Osteoblast (primary cell): ENCODE measurements at regions not wholly inside any gene's neighbourhood (a gene's known extent, or its start where the extent isn't known, plus 50 kb on each side); places are given as distances from the start of the nearest gene placed in this dataset.

Experiments
- DNase-seq: peaks from one replicate; pipeline ENCODE4 v3.0.0; 2011; ENCODE audit warnings: low spot score, mixed read lengths; ENCODE audit not compliant: insufficient read length; ENCODE audit errors: missing footprints
- H2AFZ ChIP-seq: 2 replicates; pipeline ENCODE4 v1.6.0; 2011; ENCODE audit warnings: mild to moderate bottlenecking, low read length
- H3K27ac ChIP-seq: 2 replicates; pipeline ENCODE4 v1.5.1; 2011; ENCODE audit warnings: mild to moderate bottlenecking, low read depth, low read length, moderate library complexity
- H3K27me3 ChIP-seq: 2 replicates; pipeline ENCODE4 v1.6.0; 2012; ENCODE audit warnings: mild to moderate bottlenecking, control low read depth, inconsistent platforms, low read length, moderate library complexity; ENCODE audit not compliant: insufficient read depth
- H3K36me3 ChIP-seq: 2 replicates; pipeline ENCODE4 v1.5.1; 2011; ENCODE audit warnings: mild to moderate bottlenecking, low read length, control low read depth, moderate library complexity; ENCODE audit not compliant: insufficient read depth
- H3K4me1 ChIP-seq: 2 replicates; pipeline ENCODE4 v1.5.1; 2011; ENCODE audit warnings: mild to moderate bottlenecking, low read length, control low read depth, moderate library complexity; ENCODE audit not compliant: insufficient read depth
- H3K4me2 ChIP-seq: 2 replicates; pipeline ENCODE4 v1.6.0; 2011; ENCODE audit warnings: mild to moderate bottlenecking, low read length; ENCODE audit not compliant: insufficient read depth
- H3K4me3 ChIP-seq: fragments of 200-600 bp; sonication (generic); 3 replicates; pipeline ENCODE4 v1.5.1; 2012; ENCODE audit warnings: mild to moderate bottlenecking, low read length, inconsistent platforms; ENCODE audit not compliant: insufficient read depth
- H3K79me2 ChIP-seq: 2 replicates; pipeline ENCODE4 v1.6.0; 2012; ENCODE audit warnings: mild to moderate bottlenecking, low read length, control low read depth, inconsistent platforms; ENCODE audit not compliant: insufficient read depth
- H3K9me3 ChIP-seq: 2 replicates; pipeline ENCODE4 v1.5.1; 2011; ENCODE audit warnings: low read depth, low read length, control low read depth
- H4K20me1 ChIP-seq: 2 replicates; pipeline ENCODE4 v1.6.0; 2012; ENCODE audit warnings: mild to moderate bottlenecking, low read length, control low read depth; ENCODE audit not compliant: insufficient read depth
- TF ChIP-seq, protein P1 (sequence below): IDR thresholded peaks from 2 replicates; pipeline ENCODE4 v1.5.1; 2011; ENCODE audit warnings: mild to moderate bottlenecking, low read depth, low read length, moderate library complexity; ENCODE audit errors: extremely low read depth

DNA sequence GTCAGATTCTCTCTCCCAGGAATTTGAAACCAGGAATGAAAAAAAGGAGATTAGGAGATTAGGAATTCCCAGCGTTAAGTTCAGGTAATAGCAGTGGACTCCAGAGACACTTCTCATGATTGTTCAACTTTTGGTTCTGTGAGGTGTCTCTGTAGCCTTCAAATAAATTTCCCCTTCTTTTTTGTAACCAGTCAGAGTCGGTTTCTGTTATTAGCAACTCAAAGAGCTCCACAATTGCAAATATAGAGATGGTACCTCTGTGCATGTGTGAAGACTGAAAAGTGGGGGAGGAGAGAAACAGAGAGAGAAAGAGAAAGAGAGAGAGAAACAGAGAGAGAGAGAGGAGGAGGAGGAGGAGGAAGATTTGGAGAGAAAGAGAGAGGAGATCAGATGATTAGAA is 112.8 kb upstream of the STEAP1B start:
- Histone ChIP-seq H4K20me1 (no peaks in the 10 kb centered on the region), H3K27me3 (no peaks in the 10 kb centered on the region), H3K4me1 (peaks cover 30% of the 10 kb centered on the region), H3K36me3 (no peaks in the 10 kb centered on the region), H3K4me2 (no peak overlapping the region), H2AFZ (peak overlapping the region; percentile 12), H3K4me3 (no peak overlapping the region), H3K79me2 (no peaks in the 10 kb centered on the region), H3K27ac (peak overlapping the region; percentile 38), H3K9me3 (peaks cover 4% of the 10 kb centered on the region)
- TF ChIP-seq, protein P1, sequence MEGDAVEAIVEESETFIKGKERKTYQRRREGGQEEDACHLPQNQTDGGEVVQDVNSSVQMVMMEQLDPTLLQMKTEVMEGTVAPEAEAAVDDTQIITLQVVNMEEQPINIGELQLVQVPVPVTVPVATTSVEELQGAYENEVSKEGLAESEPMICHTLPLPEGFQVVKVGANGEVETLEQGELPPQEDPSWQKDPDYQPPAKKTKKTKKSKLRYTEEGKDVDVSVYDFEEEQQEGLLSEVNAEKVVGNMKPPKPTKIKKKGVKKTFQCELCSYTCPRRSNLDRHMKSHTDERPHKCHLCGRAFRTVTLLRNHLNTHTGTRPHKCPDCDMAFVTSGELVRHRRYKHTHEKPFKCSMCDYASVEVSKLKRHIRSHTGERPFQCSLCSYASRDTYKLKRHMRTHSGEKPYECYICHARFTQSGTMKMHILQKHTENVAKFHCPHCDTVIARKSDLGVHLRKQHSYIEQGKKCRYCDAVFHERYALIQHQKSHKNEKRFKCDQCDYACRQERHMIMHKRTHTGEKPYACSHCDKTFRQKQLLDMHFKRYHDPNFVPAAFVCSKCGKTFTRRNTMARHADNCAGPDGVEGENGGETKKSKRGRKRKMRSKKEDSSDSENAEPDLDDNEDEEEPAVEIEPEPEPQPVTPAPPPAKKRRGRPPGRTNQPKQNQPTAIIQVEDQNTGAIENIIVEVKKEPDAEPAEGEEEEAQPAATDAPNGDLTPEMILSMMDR: no peak
- no peak for DNase-seq

DNA sequence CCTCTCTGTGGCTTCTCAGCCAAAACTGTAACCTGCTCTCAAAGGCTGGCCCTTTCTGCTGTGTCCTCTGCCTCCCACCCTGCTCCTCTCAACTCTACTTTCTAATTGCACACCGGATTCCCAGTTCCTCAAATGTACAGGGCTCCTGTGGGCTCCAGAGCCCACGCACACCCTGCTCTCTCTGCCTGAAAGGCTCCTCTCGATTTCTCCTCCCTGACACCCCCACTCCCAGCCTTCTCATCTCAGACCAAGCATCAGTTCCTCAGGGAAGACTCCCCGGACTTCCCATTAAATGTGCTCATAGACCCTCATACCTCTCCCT is 111.7 kb upstream of the STEAP1B start:
- no peaks in the 10 kb centered on the region for H4K20me1 ChIP-seq
- H3K4me2 ChIP-seq: no peak overlapping the region
- H3K4me1 ChIP-seq: peaks cover 30% of the 10 kb centered on the region
- no peaks in the 10 kb centered on the region for H3K9me3 ChIP-seq
- TF ChIP-seq, protein P1: no peak
- no peak overlapping the region for H2AFZ ChIP-seq
- H3K36me3 ChIP-seq: no peaks in the 10 kb centered on the region
- peak overlapping the region; percentile 65 for H3K27ac ChIP-seq
- no peaks in the 10 kb centered on the region for H3K27me3 ChIP-seq
- H3K4me3 ChIP-seq: no peak overlapping the region
- DNase-seq: no peak
- H3K79me2 ChIP-seq: no peaks in the 10 kb centered on the region

DNA sequence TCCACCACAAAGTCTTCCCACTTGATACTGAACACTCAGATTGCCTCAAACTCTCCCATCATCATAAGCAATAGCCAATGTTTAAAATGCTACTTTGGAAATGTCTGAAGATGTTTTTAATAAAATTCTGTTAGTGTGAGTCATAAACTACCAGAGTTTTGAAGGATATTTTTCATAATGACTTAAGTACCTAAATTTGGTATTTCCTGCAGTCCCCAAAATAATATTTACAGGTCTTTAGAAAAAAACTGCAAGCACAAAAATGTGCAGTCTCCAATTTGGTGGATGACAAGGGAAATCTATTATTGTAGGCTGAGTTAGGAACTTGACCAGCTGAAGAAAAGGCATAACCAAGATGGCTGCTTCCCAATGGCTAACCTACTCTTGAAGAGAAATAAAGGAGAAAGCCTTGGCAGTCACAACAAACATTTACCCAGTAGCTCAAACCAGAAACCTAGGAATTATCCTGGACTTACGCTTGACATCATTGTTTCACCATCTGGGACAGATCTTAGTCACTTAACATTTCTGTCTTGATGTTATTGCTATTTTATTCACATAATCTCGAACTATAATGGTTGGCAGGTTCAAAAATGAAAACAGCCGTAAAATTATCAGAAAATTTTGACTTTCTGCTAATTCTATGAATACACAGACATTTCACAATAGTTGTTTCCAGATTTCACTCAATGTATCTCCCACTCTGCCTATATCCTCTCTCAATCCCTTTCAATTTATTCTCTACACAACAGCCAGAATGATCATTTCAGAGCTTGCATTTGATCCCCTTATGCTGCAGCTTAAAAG is 111.2 kb upstream of the STEAP1B start:
- Histone ChIP-seq H3K79me2 (no peaks in the 10 kb centered on the region), H3K4me2 (peak overlapping the region; percentile 7), H3K4me1 (peaks cover 30% of the 10 kb centered on the region), H3K27me3 (no peaks in the 10 kb centered on the region), H3K9me3 (no peaks in the 10 kb centered on the region), H2AFZ (peak overlapping the region; percentile 26), H4K20me1 (no peaks in the 10 kb centered on the region), H3K27ac (peak overlapping the region; percentile 65), H3K36me3 (no peaks in the 10 kb centered on the region), H3K4me3 (no peak overlapping the region)
- DNase-seq: no peak
- TF ChIP-seq, protein P1: no peak

DNA sequence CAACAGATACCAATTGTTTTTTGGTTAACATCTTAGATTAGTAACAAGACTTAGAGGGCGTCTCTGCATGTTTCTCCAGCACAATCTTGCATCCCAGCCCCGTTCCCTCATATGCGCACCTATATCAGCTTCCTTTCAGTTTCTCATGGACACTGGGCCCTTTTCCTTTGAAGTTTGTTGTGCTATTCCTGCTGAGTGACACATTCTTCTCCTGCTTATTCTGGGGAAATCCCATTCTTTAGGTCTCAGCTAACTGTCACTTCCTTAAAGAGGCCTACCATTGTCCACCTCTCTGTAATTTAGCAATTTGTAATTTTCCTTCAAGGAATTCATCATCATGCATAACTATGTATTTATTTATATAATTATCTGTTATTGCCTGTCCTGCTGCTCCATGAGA is 110.3 kb upstream of the STEAP1B start:
- no peak overlapping the region for H3K4me2 ChIP-seq
- TF ChIP-seq, protein P1: no peak
- no peaks in the 10 kb centered on the region for H3K36me3 ChIP-seq
- H2AFZ ChIP-seq: no peak overlapping the region
- no peaks in the 10 kb centered on the region for H3K9me3 ChIP-seq
- H3K79me2 ChIP-seq: no peaks in the 10 kb centered on the region
- DNase-seq: no peak
- no peaks in the 10 kb centered on the region for H3K27me3 ChIP-seq
- peak overlapping the region; percentile 65 for H3K27ac ChIP-seq
- peaks cover 30% of the 10 kb centered on the region for H3K4me1 ChIP-seq
- H3K4me3 ChIP-seq: no peak overlapping the region
- no peaks in the 10 kb centered on the region for H4K20me1 ChIP-seq
